HG03354 (cell line): ENCODE measurements at regions not wholly inside any gene's neighbourhood (a gene's known extent, or its start where the extent isn't known, plus 50 kb on each side); places are given as distances from the start of the nearest gene placed in this dataset.
"Not testable (repeated sequence)": the region's sequence is repeated elsewhere in the genome, so short reads cannot be mapped to it uniquely, and the experiment has no call there.

Experiments used
- ATAC-seq: cut with Tn5 transposase; IDR thresholded peaks from one replicate; pipeline ENCODE4 v1.9.1; 2021; ENCODE audit warnings: mild to moderate bottlenecking; ENCODE audit not compliant: unreplicated experiment, poor library complexity, severe bottlenecking

GRCh38 chr12:131379738-131380137, 331.2 kb upstream of the SFSWAP start:
- ATAC-seq: no peak

DNA sequence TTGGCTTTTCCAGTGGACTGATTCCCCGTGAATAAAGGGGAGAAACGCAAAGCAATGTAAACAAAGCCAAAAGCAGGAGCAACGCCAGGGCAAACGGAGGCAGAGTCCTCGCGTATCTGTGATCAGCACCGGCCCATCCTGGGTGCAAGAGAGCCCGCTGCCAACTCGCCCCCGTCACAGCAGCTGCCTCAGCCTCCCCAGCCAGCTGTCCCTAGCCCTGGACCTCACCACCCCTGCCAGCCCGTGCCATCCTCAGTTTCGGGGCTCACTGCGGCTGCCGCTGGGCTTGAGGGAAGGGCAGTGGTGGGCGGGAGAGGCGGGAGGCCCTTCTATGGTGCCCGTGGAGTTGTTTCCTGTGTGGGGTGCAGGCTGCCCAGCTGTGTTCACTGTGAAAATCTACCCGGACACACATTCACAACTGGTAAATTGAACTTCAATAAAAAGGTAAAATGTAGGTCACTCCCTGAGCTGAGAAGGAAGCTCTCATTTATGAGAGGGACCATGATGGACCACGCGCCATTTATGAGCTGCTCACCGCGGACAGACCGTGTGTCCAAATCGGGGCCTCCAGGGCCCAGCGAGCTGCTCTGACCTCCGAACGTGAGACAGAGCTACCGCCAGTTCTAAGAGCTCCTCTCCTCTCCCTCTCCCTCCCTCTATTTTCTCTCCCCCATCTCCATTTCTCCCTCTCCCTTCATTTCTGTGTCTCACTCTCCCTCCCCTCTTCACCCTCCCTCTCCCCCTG, 330.5 kb upstream of the SFSWAP start:
- no peak for ATAC-seq

DNA sequence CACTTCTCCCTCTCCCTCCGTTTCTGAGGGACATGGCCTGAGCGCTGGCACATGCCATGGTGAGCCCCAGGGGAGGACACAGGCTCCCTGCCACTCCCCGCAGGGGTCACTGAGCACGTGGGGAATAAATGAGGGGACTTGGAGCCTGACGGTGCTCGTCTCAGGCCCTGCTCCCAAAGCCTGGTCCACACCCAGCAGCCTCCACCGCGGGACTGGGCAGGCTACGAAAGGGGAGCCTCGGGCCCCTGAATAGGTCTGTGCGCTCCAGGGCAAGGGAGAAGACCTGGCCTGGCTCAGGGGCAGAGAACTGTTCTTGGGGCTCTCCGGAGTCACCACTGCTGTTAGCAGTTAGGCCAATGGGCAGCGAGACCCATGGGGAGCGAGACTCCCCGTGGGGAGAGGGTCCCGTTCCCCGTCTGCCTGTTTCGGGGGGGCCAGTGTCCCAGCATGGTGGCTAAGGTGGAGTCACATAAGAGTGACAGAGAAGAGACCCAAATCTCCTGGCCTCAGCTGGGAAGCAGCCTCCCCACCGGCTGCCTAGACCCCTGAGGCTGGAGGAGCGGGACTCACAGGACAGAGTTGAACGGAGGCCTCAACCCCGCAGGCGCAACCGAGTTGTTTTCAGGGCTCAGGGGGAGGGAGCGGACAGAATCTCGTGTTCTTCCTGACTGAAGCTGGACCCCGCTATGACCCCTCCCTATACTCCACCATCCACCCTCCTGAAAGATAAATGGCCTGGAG, 329.8 kb upstream of the SFSWAP start:
- ATAC-seq: no peak

- no peak for ATAC-seq
Observed at GRCh38 chr12:131381716-131382430, 329.0 kb upstream of the SFSWAP start.

- no peak for ATAC-seq
Observed at GRCh38 chr12:131383291-131383690, 327.6 kb upstream of the SFSWAP start.

- ATAC-seq: no peak
Observed at GRCh38 chr12:131383741-131384543, 326.9 kb upstream of the SFSWAP start.

DNA sequence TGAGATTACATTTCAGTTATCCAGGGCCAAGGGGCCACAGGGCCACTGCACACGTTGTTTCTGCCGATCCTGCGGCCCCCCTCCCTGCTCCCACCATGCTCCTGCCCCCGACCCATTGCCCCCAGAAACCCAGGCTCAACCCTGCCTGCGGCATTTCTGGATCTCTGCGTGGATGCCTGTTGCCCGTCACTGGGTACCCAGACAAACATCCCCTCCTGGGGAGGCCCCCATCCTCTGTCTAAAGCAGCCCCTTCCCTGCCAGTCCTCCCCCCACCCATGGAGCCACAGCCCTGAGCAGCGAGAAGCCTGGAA, 326.4 kb upstream of the SFSWAP start:
- no peak for ATAC-seq

DNA sequence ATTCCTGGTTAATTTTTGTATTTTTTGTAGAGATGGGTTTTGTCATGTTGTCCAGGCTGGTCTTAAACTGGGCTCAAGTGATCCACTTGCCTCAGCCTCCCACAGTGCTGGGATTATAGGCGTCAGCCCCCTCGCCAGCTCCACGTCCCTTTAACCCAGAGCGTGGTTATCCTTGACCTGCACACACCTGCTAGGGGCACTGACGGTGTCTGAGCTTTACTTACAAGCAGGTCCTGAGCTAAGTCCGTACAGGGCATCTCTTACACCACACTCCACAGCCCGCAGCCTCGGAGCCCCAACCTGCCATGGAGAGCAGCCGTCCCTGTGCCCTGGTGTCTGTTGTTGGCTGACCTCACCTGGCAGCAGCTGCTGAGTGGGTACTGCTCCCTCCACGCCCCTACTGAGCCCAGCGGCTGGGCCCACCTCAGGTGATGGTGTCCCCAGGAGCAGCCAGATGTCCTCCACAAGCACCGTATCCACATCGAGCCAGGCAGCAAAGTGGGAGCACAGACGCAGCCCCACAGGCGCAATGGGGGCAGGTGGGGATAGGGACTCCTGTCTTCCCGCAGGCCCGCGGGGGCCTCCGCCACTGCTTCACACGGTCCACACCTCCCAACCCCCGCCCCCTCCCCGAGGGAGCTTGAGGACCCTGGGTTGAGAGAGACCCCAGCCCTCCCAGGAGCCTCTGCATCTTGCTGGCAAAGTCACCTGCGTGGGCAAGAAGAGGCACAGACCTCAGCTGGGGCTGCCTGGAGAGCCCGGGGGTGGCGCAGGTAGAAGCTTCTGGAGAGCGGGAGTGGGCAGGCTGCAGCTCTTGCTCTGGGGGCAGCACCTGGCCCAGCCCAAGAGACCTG, 325.4 kb upstream of the SFSWAP start:
- no peak for ATAC-seq

- ATAC-seq: no peak
Observed at GRCh38 chr12:131386167-131386521, 324.7 kb upstream of the SFSWAP start.

DNA sequence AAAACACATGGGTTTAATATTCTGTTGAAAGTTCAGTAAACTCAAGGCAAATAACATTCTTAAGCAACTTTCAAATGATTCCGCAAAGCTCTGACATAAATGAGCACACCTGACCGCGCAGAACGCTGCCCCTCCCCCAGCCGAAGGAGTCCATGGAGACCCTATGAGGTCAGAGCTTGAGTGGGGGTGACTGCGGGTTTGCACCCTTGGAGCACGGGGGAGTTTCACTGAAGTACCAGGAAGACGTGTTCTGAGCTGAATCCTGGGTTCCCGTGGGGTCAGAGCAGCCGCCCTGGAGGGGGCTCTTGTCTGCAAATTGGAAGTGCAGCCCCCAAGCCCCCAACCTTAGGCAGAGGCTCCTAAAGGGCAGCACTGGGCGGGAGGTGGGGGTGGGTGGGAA, 324.1 kb upstream of the SFSWAP start:
- no peak for ATAC-seq

DNA sequence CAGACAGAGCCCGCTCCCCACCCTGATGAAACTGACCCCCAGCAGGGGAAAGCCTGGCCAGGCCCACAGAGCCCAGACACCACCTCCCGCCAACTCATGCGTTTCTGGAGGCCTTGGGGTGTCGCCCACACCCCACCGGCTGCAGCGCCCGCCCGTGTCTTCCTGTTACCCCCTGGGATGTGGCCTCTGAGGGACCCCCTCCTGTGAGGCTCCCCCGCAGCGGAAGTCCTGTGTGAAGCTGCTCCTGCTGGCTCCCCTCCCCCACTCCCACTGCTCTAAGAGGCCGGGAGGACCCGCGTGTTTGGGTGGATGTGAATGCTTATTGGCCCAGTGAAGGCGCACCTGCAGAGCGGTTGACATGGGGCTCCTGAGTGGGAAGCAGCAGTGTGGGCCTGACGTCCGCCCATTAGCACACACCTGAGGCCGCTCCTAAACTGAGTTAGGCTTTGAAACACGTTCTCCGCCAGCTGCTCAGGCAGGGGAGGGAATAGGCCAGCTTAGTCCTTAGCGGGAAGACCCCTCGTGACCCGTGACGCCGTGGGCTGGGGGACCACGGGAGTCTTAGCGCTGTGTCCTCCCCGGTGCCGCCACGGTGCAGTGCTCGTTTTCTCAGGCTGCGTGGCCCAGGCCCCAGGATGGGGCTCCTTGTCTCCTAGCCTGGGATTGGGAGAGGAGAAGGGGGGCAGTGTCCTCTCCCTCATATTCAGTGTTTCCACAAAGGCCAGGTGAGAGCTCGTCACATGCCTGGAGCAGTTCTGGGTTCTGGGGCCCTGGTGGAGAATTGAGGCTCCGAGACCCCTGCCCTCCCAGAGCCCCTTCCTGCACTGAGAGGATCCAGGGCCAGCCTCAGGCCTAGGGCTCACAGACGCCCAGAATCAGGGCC, 323.4 kb upstream of the SFSWAP start:
- no peak for ATAC-seq

GRCh38 chr12:131388164-131389053, 322.5 kb upstream of the SFSWAP start:
- not testable (repeated sequence) for ATAC-seq

GRCh38 chr12:131389054-131390013, 321.6 kb upstream of the SFSWAP start:
- ATAC-seq: no peak

GRCh38 chr12:131390412-131391334, 320.2 kb upstream of the SFSWAP start:
- ATAC-seq: no peak

DNA sequence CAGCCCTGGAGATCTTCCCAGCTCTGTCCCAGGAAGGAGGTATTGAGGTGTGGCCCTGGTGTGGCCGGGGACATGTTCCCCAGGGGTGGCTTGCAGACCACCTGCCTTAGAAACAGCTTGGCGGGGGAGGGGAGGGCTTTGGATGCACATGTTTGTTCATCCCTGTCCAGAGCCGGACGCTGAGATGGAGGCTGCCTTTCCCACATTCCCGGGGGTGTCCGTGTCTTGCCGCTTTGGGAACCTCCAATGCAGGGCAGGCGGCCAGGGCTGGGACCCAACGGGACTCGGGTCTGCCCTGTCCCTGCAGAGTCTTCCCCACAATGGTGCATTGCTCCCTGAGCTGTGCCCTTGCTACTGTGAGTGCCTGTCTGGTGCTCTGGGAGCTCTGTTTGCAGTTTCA, 319.5 kb upstream of the SFSWAP start:
- ATAC-seq: no peak
